ENCODE measurements at regions not wholly inside any gene's neighbourhood (a gene's known extent, or its start where the extent isn't known, plus 50 kb on each side); places are given as distances from the start of the nearest gene placed in this dataset.
A peak's percentile ranks its signal among the peaks of the same experiment; 100 is the strongest.
"Not testable (repeated sequence)": the region's sequence is repeated elsewhere in the genome, so short reads cannot be mapped to it uniquely, and the experiment has no call there.

GRCh38 chr9:34907044-34907443 is 51.0 kb upstream of the PHF24 start:
- no peak for DNase-seq

GRCh38 chr9:34899535-34900158 is 58.4 kb upstream of the PHF24 start:
- peak; percentile 66 for DNase-seq

GRCh38 chr9:34898846-34899245 is 59.2 kb upstream of the PHF24 start:
- no peak for DNase-seq

GRCh38 chr9:34896112-34896511 is 62.0 kb upstream of the PHF24 start:
- DNase-seq, result no peak

- DNase-seq, result no peak
These were observed 65.2 kb upstream of the PHF24 start for GRCh38 chr9:34892886-34893285.

- DNase-seq, result no peak
These were observed 66.7 kb upstream of the PHF24 start for GRCh38 chr9:34891386-34891785.

- no peak for DNase-seq
These were observed 70.2 kb upstream of the PHF24 start for GRCh38 chr9:34887841-34888240.

- DNase-seq, result no peak
These were observed 73.3 kb upstream of the PHF24 start for GRCh38 chr9:34884747-34885189.

- no peak for DNase-seq
These were observed 82.0 kb upstream of the PHF24 start for GRCh38 chr9:34876096-34876495.

GRCh38 chr9:34869390-34869789 is 88.7 kb upstream of the PHF24 start:
- no peak for DNase-seq

GRCh38 chr9:34866614-34867013 is 91.5 kb upstream of the PHF24 start:
- DNase-seq, result no peak

GRCh38 chr9:34863426-34863825 is 94.7 kb upstream of the PHF24 start:
- no peak for DNase-seq

GRCh38 chr9:34862836-34863235 is 95.2 kb upstream of the PHF24 start:
- no peak for DNase-seq

GRCh38 chr9:34862043-34862442 is 96.0 kb upstream of the PHF24 start:
- no peak for DNase-seq

- not testable (repeated sequence) for DNase-seq
These were observed 103.1 kb upstream of the PHF24 start for GRCh38 chr9:34855016-34855415.

- DNase-seq, result no peak
These were observed 120.1 kb upstream of the CCL21 start for GRCh38 chr9:34830068-34830467.

- DNase-seq, result no peak
These were observed 117.1 kb upstream of the CCL21 start for GRCh38 chr9:34826999-34827538.

- no peak for DNase-seq
These were observed 115.8 kb upstream of the CCL21 start for GRCh38 chr9:34825775-34826174.

GRCh38 chr9:34823778-34824177 is 113.8 kb upstream of the CCL21 start:
- no peak for DNase-seq

GRCh38 chr9:34810187-34810524 is 100.2 kb upstream of the CCL21 start:
- no peak for DNase-seq

- DNase-seq, result no peak
These were observed 99.7 kb upstream of the CCL21 start for GRCh38 chr9:34809504-34810186.

- DNase-seq, result no peak
These were observed 93.0 kb upstream of the CCL21 start for GRCh38 chr9:34802916-34803315.

- no peak for DNase-seq
These were observed 87.4 kb upstream of the CCL21 start for GRCh38 chr9:34797367-34797766.

- no peak for DNase-seq
These were observed 87.0 kb upstream of the CCL21 start for GRCh38 chr9:34796924-34797323.

GRCh38 chr9:34793428-34793827 is 83.5 kb upstream of the CCL21 start:
- no peak for DNase-seq
